ENCODE measurements at regions not wholly inside any gene's neighbourhood (a gene's known extent, or its start where the extent isn't known, plus 50 kb on each side); places are given as distances from the start of the nearest gene placed in this dataset.

DNA sequence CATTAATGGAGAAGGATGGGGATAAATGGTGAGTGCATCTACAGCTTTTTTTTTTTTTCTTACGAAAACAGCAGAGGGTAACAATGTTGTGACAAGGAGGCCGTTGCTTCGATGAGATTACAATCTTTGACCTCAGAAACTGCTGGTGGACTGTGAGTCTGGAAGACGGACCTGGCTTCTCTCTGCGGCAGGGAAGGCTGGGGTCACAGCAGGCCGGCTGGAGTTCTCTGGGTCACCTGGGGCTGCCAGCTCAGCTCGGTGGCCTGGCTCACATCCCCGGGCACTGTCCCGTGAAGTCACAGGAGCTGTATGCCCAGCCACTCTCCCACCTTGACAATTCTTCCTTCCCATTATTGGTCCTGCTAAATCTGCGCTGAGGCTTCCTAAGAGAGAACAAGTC is 160.8 kb downstream of the ACKR3 start:
- DNase-seq (ENCODE audit: extremely low read depth, low read depth), result no peak
- TF ChIP-seq, protein P1, sequence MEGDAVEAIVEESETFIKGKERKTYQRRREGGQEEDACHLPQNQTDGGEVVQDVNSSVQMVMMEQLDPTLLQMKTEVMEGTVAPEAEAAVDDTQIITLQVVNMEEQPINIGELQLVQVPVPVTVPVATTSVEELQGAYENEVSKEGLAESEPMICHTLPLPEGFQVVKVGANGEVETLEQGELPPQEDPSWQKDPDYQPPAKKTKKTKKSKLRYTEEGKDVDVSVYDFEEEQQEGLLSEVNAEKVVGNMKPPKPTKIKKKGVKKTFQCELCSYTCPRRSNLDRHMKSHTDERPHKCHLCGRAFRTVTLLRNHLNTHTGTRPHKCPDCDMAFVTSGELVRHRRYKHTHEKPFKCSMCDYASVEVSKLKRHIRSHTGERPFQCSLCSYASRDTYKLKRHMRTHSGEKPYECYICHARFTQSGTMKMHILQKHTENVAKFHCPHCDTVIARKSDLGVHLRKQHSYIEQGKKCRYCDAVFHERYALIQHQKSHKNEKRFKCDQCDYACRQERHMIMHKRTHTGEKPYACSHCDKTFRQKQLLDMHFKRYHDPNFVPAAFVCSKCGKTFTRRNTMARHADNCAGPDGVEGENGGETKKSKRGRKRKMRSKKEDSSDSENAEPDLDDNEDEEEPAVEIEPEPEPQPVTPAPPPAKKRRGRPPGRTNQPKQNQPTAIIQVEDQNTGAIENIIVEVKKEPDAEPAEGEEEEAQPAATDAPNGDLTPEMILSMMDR (IDR thresholded peaks at IDR 0.05; ENCODE audit: low read depth, low read length), result no peak

DNA sequence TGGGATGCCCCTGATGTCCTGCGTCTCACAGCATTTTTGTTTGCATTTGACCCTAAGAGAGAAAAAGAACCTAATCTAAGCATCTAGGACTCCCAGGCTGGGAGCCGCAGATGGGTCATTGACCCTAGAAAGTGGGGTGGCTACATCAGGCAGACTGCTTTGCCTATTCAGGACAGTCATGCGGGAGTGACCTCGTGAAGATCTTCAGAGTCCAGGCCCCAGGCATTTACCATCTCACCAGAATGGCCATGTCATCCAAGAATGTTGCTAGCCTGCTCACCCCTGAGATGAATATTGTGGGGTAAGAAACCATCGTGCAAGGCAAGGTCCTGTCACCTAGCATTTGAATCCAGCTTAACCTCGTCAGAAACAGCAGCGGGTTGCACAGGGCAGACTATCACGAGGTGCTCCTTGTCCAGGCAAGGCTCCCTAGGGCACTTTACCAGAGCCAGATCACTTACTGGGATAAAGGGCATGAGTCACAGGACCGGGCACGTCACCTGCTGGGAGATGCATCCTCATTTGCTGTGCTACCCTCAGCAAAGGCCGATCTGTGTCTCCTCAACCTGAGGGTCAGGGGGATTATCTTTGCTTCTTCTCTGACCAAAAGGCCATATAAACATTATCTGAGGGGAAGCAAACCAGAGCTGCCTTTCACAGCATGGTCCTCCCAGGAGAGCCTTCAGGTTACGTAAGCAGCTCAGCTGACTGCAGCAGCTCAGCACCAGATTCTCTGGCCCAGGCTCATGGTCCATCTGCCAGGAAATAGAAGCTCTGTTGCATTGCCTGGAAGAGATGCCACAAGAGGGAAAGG is 162.3 kb downstream of the ACKR3 start:
- DNase-seq (ENCODE audit: extremely low read depth, low read depth), result no peak
- TF ChIP-seq, protein P1 (IDR thresholded peaks at IDR 0.05; ENCODE audit: low read depth, low read length), result no peak

DNA sequence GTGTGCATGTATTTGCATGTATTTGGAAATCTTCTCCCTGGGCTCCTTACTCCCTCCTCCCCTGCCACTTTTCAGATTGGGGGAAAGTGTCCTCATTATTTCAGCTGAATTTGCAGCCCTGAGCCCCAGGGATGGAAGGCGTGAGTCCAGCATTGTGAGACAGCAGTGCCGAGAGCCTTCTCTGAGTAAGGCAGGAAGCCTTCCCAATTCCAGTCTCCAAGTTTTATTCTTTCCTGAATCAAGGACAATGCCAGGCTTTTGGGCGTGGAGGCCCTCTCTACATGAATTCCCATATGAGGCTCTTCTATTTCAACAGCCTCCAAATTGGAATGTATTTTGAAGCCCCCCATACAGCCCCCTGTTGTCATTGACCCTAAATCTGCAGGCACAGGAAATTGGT is 163.5 kb downstream of the ACKR3 start:
- TF ChIP-seq, protein P1 (IDR thresholded peaks at IDR 0.05; ENCODE audit: low read depth, low read length), result no peak
- no peak for DNase-seq (ENCODE audit: extremely low read depth, low read depth)

DNA sequence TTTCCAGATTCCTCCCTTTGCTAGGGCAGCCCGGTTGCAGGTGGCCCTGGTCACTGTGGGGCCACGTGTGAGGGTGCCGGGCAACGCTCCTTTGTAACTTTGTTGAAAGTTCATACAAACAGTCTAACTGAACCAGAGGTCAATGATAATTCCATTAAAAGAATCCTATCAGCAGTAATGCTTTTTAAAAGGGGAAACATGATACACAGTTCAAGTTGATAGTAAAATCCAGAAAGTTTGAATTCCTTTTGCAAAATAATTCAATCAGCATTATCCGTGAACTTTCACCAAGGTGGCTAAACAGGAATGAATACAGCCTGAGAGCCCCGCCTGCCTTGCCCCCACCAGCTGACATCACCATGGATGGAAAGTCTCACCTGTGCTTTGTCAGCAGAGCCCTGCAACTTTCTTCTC is 166.2 kb downstream of the ACKR3 start:
- DNase-seq (ENCODE audit: extremely low read depth, low read depth), result no peak
- TF ChIP-seq, protein P1 (IDR thresholded peaks at IDR 0.05; ENCODE audit: low read depth, low read length), result no peak

DNA sequence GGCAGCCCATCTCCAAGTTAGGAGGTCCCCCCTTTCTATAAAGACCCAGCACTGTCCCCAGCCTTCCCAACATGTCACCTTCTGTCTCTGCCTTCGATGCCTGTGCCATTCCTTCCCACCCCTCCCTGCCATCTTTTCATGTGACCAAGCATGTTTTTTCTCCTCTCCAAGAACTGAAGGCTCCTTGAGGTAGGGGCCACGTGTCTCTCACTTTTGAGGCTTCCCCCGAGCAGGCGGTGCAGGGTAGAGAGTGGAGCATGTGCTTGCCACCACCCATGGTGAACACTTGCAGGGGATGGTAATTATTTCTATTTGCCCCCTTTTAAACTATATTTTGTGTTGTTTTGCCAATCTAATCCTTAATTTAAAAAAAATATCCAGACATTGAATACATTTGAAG is 168.4 kb downstream of the ACKR3 start:
- TF ChIP-seq, protein P1 (IDR thresholded peaks at IDR 0.05; ENCODE audit: low read depth, low read length), result no peak
- no peak for DNase-seq (ENCODE audit: extremely low read depth, low read depth)

DNA sequence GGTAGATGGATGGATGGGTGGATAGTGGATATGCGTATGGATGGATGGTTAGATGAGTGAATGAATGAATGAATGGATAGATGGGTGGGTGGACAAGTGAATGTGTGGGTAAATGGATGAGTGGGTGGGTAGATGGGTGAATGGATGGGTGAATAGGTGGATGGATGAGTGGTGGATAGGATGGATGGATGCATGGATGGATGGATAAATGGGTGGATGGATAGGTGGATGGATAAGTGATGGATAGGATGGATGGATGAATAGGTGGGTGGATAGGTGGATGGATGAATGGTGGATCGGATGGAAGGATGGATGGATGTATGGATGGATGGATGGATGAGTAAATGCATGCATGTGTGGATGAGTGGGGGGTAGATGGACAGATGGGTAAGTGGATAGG is 169.3 kb downstream of the ACKR3 start:
- TF ChIP-seq, protein P1 (IDR thresholded peaks at IDR 0.05; ENCODE audit: low read depth, low read length), result no peak
- DNase-seq (ENCODE audit: extremely low read depth, low read depth), result no peak

DNA sequence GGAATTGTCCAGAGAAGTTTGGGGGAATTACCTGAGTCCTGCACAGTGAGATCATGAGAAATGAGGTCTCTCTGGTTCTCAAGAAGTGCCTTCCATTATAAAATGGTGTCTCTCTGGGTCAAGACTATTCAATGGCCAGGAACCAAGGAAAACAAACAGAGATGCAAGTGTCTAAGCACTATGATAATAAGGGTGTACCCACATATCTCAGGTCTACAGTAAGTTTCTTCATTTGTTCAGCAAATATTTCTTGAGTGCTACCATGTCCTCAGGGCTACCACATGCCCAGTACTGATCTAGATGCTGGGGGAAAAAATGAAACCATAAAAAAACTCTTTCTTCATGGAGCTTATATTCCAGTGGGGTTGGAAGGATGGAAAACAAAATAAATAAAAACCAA is 170.0 kb downstream of the ACKR3 start:
- DNase-seq (ENCODE audit: extremely low read depth, low read depth), result no peak
- TF ChIP-seq, protein P1 (IDR thresholded peaks at IDR 0.05; ENCODE audit: low read depth, low read length), result no peak

Measured in AG09319 (cell line).